ENCODE measurements at regions not wholly inside any gene's neighbourhood (a gene's known extent, or its start where the extent isn't known, plus 50 kb on each side); places are given as distances from the start of the nearest gene placed in this dataset.

DNA sequence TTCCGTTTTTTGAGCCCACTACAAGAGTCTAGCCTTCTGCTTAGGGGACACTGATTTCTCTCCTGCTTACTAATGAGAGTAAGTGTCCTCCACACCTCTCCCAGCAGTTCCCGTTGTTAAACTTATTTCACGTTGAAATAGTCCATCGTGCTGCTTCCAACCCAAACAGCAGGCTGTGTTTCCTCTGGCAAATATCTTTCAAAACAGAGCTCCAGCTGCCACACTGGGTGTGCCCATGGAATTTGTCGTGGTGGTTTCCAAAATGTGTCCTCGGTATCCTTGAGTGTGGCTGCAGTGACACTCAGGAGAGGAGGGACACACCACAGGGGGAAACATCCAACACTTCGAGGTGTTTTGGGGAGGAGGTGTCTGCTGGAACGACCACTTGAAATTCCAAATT is 176.5 kb upstream of the RALGAPA2 start:
- no peak for TF ChIP-seq SMC3 (conservative IDR thresholded peaks at IDR 0.05; ENCODE audit: poor library complexity)
- TF ChIP-seq RAD21 (conservative IDR thresholded peaks at IDR 0.05): no peak
- no peak for TF ChIP-seq TAF1 (IDR thresholded peaks at IDR 0.05; ENCODE audit: low read depth)
- TF ChIP-seq, protein P1, sequence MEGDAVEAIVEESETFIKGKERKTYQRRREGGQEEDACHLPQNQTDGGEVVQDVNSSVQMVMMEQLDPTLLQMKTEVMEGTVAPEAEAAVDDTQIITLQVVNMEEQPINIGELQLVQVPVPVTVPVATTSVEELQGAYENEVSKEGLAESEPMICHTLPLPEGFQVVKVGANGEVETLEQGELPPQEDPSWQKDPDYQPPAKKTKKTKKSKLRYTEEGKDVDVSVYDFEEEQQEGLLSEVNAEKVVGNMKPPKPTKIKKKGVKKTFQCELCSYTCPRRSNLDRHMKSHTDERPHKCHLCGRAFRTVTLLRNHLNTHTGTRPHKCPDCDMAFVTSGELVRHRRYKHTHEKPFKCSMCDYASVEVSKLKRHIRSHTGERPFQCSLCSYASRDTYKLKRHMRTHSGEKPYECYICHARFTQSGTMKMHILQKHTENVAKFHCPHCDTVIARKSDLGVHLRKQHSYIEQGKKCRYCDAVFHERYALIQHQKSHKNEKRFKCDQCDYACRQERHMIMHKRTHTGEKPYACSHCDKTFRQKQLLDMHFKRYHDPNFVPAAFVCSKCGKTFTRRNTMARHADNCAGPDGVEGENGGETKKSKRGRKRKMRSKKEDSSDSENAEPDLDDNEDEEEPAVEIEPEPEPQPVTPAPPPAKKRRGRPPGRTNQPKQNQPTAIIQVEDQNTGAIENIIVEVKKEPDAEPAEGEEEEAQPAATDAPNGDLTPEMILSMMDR (IDR thresholded peaks at IDR 0.05; ENCODE audit: poor library complexity, severe bottlenecking): no peak
- TF ChIP-seq MXI1 (conservative IDR thresholded peaks at IDR 0.05; ENCODE audit: poor library complexity, severe bottlenecking): no peak
- TF ChIP-seq POLR2AphosphoS5 (IDR thresholded peaks at IDR 0.05): no peak
- TF ChIP-seq EZH2 (IDR thresholded peaks at IDR 0.05; ENCODE audit: borderline replicate concordance, insufficient read depth, low read length, poor library complexity, severe bottlenecking): no peak
- TF ChIP-seq, protein P2, sequence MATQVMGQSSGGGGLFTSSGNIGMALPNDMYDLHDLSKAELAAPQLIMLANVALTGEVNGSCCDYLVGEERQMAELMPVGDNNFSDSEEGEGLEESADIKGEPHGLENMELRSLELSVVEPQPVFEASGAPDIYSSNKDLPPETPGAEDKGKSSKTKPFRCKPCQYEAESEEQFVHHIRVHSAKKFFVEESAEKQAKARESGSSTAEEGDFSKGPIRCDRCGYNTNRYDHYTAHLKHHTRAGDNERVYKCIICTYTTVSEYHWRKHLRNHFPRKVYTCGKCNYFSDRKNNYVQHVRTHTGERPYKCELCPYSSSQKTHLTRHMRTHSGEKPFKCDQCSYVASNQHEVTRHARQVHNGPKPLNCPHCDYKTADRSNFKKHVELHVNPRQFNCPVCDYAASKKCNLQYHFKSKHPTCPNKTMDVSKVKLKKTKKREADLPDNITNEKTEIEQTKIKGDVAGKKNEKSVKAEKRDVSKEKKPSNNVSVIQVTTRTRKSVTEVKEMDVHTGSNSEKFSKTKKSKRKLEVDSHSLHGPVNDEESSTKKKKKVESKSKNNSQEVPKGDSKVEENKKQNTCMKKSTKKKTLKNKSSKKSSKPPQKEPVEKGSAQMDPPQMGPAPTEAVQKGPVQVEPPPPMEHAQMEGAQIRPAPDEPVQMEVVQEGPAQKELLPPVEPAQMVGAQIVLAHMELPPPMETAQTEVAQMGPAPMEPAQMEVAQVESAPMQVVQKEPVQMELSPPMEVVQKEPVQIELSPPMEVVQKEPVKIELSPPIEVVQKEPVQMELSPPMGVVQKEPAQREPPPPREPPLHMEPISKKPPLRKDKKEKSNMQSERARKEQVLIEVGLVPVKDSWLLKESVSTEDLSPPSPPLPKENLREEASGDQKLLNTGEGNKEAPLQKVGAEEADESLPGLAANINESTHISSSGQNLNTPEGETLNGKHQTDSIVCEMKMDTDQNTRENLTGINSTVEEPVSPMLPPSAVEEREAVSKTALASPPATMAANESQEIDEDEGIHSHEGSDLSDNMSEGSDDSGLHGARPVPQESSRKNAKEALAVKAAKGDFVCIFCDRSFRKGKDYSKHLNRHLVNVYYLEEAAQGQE (IDR thresholded peaks at IDR 0.05; ENCODE audit: borderline replicate concordance): no peak
- TF ChIP-seq EP300 (conservative IDR thresholded peaks at IDR 0.05; ENCODE audit: poor library complexity, severe bottlenecking): no peak
- Histone ChIP-seq H3K4me2 (ENCODE audit: low read length) (no peak overlapping the region), H3K27me3 (ENCODE audit: insufficient read depth, low read depth, low read length) (peaks cover 85% of the 10 kb centered on the region)

DNA sequence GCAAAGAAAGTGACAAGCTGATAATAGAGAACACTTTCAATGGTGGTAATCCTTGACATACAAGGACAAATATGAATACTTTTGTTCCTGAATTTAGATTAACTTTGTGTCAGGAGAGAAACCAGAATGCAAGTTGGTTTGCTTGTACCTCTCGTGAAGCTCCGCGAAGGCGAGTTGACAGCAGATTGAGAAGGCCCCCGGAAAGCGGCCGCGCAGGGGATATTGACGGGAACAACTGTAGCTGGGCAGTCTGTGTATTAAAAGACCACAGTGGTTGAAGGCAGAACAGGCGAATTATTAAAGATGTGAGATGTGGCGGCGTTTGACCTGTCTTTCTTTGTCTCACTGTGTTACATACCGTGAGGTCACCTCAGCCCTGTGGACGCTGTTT is 175.8 kb upstream of the RALGAPA2 start:
- no peaks in the 10 kb centered on the region for H3K9me2 ChIP-seq (ENCODE audit: insufficient read depth, low read length)
- TF ChIP-seq, protein P1 (IDR thresholded peaks at IDR 0.05; ENCODE audit: poor library complexity, severe bottlenecking): no peak
- TF ChIP-seq, protein P2 (IDR thresholded peaks at IDR 0.05; ENCODE audit: borderline replicate concordance): no peak
- no peak for TF ChIP-seq SMC3 (conservative IDR thresholded peaks at IDR 0.05; ENCODE audit: poor library complexity)
- no peak for TF ChIP-seq EZH2 (IDR thresholded peaks at IDR 0.05; ENCODE audit: borderline replicate concordance, insufficient read depth, low read length, poor library complexity, severe bottlenecking)
- no peak for TF ChIP-seq MXI1 (conservative IDR thresholded peaks at IDR 0.05; ENCODE audit: poor library complexity, severe bottlenecking)
- no peak for TF ChIP-seq POLR2AphosphoS5 (IDR thresholded peaks at IDR 0.05)
- TF ChIP-seq RAD21 (conservative IDR thresholded peaks at IDR 0.05): no peak
- TF ChIP-seq EP300 (conservative IDR thresholded peaks at IDR 0.05; ENCODE audit: poor library complexity, severe bottlenecking): no peak
- TF ChIP-seq TAF1 (IDR thresholded peaks at IDR 0.05; ENCODE audit: low read depth): no peak
- peaks cover 89% of the 10 kb centered on the region for H3K27me3 ChIP-seq (ENCODE audit: insufficient read depth, low read depth, low read length)
- no peaks in the 10 kb centered on the region for H3K36me3 ChIP-seq (ENCODE audit: insufficient read depth, low read length)
- H3K79me2 ChIP-seq (replicated peaks; ENCODE audit: insufficient read depth, low read length): no peaks in the 10 kb centered on the region
- no peak overlapping the region for H2AFZ ChIP-seq (ENCODE audit: low read depth, low read length)
- no peak overlapping the region for H3K27ac ChIP-seq (ENCODE audit: low read length)
- H3K9ac ChIP-seq (ENCODE audit: low read length): no peak overlapping the region
- no peak overlapping the region for H3K4me2 ChIP-seq (ENCODE audit: low read length)
- no peaks in the 10 kb centered on the region for H4K20me1 ChIP-seq (ENCODE audit: insufficient read depth)
- no peaks in the 10 kb centered on the region for H3K9me3 ChIP-seq (ENCODE audit: low read length)
- no peaks in the 10 kb centered on the region for H3F3A ChIP-seq (ENCODE audit: insufficient read depth, low read length, poor library complexity, severe bottlenecking)
- no peak overlapping the region for H3K4me3 ChIP-seq (ENCODE audit: low read length)

More for the DNA sequence above, 176.5 kb upstream of the RALGAPA2 start:
- H2AFZ ChIP-seq (ENCODE audit: low read depth, low read length): no peak overlapping the region
- H4K20me1 ChIP-seq (ENCODE audit: insufficient read depth): no peaks in the 10 kb centered on the region
- no peaks in the 10 kb centered on the region for H3K9me3 ChIP-seq (ENCODE audit: low read length)
- H3F3A ChIP-seq (ENCODE audit: insufficient read depth, low read length, poor library complexity, severe bottlenecking): no peaks in the 10 kb centered on the region
- no peaks in the 10 kb centered on the region for H3K9me2 ChIP-seq (ENCODE audit: insufficient read depth, low read length)
- H3K9ac ChIP-seq (ENCODE audit: low read length): no peak overlapping the region
- no peaks in the 10 kb centered on the region for H3K79me2 ChIP-seq (replicated peaks; ENCODE audit: insufficient read depth, low read length)
- H3K36me3 ChIP-seq (ENCODE audit: insufficient read depth, low read length): no peaks in the 10 kb centered on the region
- no peak overlapping the region for H3K4me3 ChIP-seq (ENCODE audit: low read length)
- no peak overlapping the region for H3K27ac ChIP-seq (ENCODE audit: low read length)
